Neural progenitor cell (in vitro differentiated cells): ENCODE measurements at regions not wholly inside any gene's neighbourhood (a gene's known extent, or its start where the extent isn't known, plus 50 kb on each side); places are given as distances from the start of the nearest gene placed in this dataset.

Experiments used
- CTCF ChIP-seq: fragments of 200-600 bp; sonication (generic); IDR thresholded peaks from 2 replicates; pipeline ENCODE4 v1.5.1; 2017; ENCODE audit warnings: antibody characterized with exemption, mild to moderate bottlenecking
- EZH2 ChIP-seq: fragments of 200-600 bp; sonication (generic); IDR thresholded peaks from 2 replicates; pipeline ENCODE4 v1.6.1; 2017; ENCODE audit warnings: antibody characterized with exemption, mild to moderate bottlenecking, moderate library complexity

- TF ChIP-seq CTCF (no peak), EZH2 (no peak)
Observed at GRCh38 chr12:47017901-47018475, 61.4 kb upstream of the PCED1B start.
